ENCODE measurements at regions not wholly inside any gene's neighbourhood (a gene's known extent, or its start where the extent isn't known, plus 50 kb on each side); places are given as distances from the start of the nearest gene placed in this dataset.

GRCh38 chr6:44039839-44040350 lies 87.4 kb downstream of the MRPL14 start:
- TF ChIP-seq, protein P1, sequence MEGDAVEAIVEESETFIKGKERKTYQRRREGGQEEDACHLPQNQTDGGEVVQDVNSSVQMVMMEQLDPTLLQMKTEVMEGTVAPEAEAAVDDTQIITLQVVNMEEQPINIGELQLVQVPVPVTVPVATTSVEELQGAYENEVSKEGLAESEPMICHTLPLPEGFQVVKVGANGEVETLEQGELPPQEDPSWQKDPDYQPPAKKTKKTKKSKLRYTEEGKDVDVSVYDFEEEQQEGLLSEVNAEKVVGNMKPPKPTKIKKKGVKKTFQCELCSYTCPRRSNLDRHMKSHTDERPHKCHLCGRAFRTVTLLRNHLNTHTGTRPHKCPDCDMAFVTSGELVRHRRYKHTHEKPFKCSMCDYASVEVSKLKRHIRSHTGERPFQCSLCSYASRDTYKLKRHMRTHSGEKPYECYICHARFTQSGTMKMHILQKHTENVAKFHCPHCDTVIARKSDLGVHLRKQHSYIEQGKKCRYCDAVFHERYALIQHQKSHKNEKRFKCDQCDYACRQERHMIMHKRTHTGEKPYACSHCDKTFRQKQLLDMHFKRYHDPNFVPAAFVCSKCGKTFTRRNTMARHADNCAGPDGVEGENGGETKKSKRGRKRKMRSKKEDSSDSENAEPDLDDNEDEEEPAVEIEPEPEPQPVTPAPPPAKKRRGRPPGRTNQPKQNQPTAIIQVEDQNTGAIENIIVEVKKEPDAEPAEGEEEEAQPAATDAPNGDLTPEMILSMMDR (IDR thresholded peaks at IDR 0.05; ENCODE audit: borderline replicate concordance, extremely low read depth, low read length, poor library complexity, severe bottlenecking) = no peak
- no peak for TF ChIP-seq EZH2 (IDR thresholded peaks at IDR 0.05; ENCODE audit: borderline replicate concordance, low read depth, low read length, severe bottlenecking)

Data from DND-41 (cell line).